ENCODE measurements at regions not wholly inside any gene's neighbourhood (a gene's known extent, or its start where the extent isn't known, plus 50 kb on each side); places are given as distances from the start of the nearest gene placed in this dataset.

- Histone ChIP-seq H3K79me2 (replicated peaks; ENCODE audit: insufficient read depth, low read length) (no peaks in the 10 kb centered on the region), H3K9me2 (ENCODE audit: insufficient read depth, low read length) (no peaks in the 10 kb centered on the region), H3K27me3 (ENCODE audit: insufficient read depth, low read depth, low read length) (no peaks in the 10 kb centered on the region), H3K27ac (ENCODE audit: low read length) (no peak overlapping the region), H4K20me1 (ENCODE audit: insufficient read depth) (no peaks in the 10 kb centered on the region), H3K9me3 (ENCODE audit: low read length) (no peaks in the 10 kb centered on the region), H2AFZ (ENCODE audit: low read depth, low read length) (no peak overlapping the region), H3K36me3 (ENCODE audit: insufficient read depth, low read length) (no peaks in the 10 kb centered on the region), H3K9ac (ENCODE audit: low read length) (no peak overlapping the region), H3F3A (ENCODE audit: insufficient read depth, low read length, poor library complexity, severe bottlenecking) (no peaks in the 10 kb centered on the region), H3K4me2 (ENCODE audit: low read length) (no peak overlapping the region), H3K4me3 (ENCODE audit: low read length) (no peak overlapping the region)
- TF ChIP-seq EZH2 (IDR thresholded peaks at IDR 0.05; ENCODE audit: borderline replicate concordance, insufficient read depth, low read length, poor library complexity, severe bottlenecking) (no peak), TAF1 (IDR thresholded peaks at IDR 0.05; ENCODE audit: low read depth) (no peak), MXI1 (conservative IDR thresholded peaks at IDR 0.05; ENCODE audit: poor library complexity, severe bottlenecking) (no peak), CTCF (IDR thresholded peaks at IDR 0.05; ENCODE audit: poor library complexity, severe bottlenecking) (no peak), POLR2AphosphoS5 (IDR thresholded peaks at IDR 0.05) (no peak), RAD21 (conservative IDR thresholded peaks at IDR 0.05) (no peak), SMC3 (conservative IDR thresholded peaks at IDR 0.05; ENCODE audit: poor library complexity) (no peak), EP300 (conservative IDR thresholded peaks at IDR 0.05; ENCODE audit: poor library complexity, severe bottlenecking) (no peak), REST (IDR thresholded peaks at IDR 0.05; ENCODE audit: borderline replicate concordance) (no peak)
Observed at GRCh38 chr1:221992427-221992826, 250.5 kb upstream of the DUSP10 start.

GRCh38 chr1:221991221-221991620 lies 249.3 kb upstream of the DUSP10 start:
- Histone ChIP-seq H4K20me1 (ENCODE audit: insufficient read depth) (no peaks in the 10 kb centered on the region), H2AFZ (ENCODE audit: low read depth, low read length) (no peak overlapping the region), H3K36me3 (ENCODE audit: insufficient read depth, low read length) (no peaks in the 10 kb centered on the region), H3F3A (ENCODE audit: insufficient read depth, low read length, poor library complexity, severe bottlenecking) (no peaks in the 10 kb centered on the region), H3K9me3 (ENCODE audit: low read length) (no peaks in the 10 kb centered on the region), H3K27me3 (ENCODE audit: insufficient read depth, low read depth, low read length) (no peaks in the 10 kb centered on the region), H3K79me2 (replicated peaks; ENCODE audit: insufficient read depth, low read length) (no peaks in the 10 kb centered on the region), H3K27ac (ENCODE audit: low read length) (no peak overlapping the region), H3K4me3 (ENCODE audit: low read length) (no peak overlapping the region), H3K9ac (ENCODE audit: low read length) (no peak overlapping the region), H3K9me2 (ENCODE audit: insufficient read depth, low read length) (no peaks in the 10 kb centered on the region), H3K4me2 (ENCODE audit: low read length) (no peak overlapping the region)
- TF ChIP-seq TAF1 (IDR thresholded peaks at IDR 0.05; ENCODE audit: low read depth) (no peak), EP300 (conservative IDR thresholded peaks at IDR 0.05; ENCODE audit: poor library complexity, severe bottlenecking) (no peak), POLR2AphosphoS5 (IDR thresholded peaks at IDR 0.05) (no peak), SMC3 (conservative IDR thresholded peaks at IDR 0.05; ENCODE audit: poor library complexity) (no peak), MXI1 (conservative IDR thresholded peaks at IDR 0.05; ENCODE audit: poor library complexity, severe bottlenecking) (no peak), RAD21 (conservative IDR thresholded peaks at IDR 0.05) (no peak), REST (IDR thresholded peaks at IDR 0.05; ENCODE audit: borderline replicate concordance) (no peak), CTCF (IDR thresholded peaks at IDR 0.05; ENCODE audit: poor library complexity, severe bottlenecking) (no peak), EZH2 (IDR thresholded peaks at IDR 0.05; ENCODE audit: borderline replicate concordance, insufficient read depth, low read length, poor library complexity, severe bottlenecking) (no peak)

Measured in neural cell (in vitro differentiated cells).